HCT116 (cell line): ENCODE measurements at regions not wholly inside any gene's neighbourhood (a gene's known extent, or its start where the extent isn't known, plus 50 kb on each side); places are given as distances from the start of the nearest gene placed in this dataset.

Experiments
- ATAC-seq: fragments of 200-7000 bp; cut with Tn5 transposase; 2 replicates; pipeline ENCODE4 v1.9.1; 2020; ENCODE audit warnings: mild to moderate bottlenecking, moderate library complexity
- BruUV-seq: library from RNA; stranded (reverse); fragments of 400-500 nt; replicated peaks from 2 replicates; lab custom pipeline; 2021; lab: Mats Ljungman, UMichigan
- CTCF ChIA-PET: fragments of 300-600 bp; sonication (Branson Sonifier 250); formaldehyde crosslinking; loops from one replicate; lab custom pipeline; 2021; ENCODE audit warnings: antibody characterized with exemption; lab: Charles Lee
- POLR2A ChIA-PET: fragments of 300-600, 350-600 bp; sonication (Branson Sonifier 250); formaldehyde crosslinking; loops from one replicate; lab custom pipeline; 2021; ENCODE audit warnings: antibody characterized with exemption; lab: Charles Lee
- RAD21 ChIA-PET, 2 experiments: fragments of 300-600 bp; sonication (Branson Sonifier 250); formaldehyde crosslinking; loops; one replicate each; lab custom pipeline; 2023; ENCODE audit warnings: low total read pairs in 2 of 2; ENCODE audit not compliant: uncharacterized antibody in 2 of 2, unreplicated experiment in 2 of 2, low non-redundant PET in 1 of 2; lab: Charles Lee
- DNase-seq: peaks from one replicate; pipeline ENCODE4 v3.0.0-alpha.2; 2010; ENCODE audit warnings: low read depth, low spot score
- H2AFZ ChIP-seq: fragments of 200-600 bp; shearing (Covaris generic), sonication (generic); 2 replicates; pipeline ENCODE4 v1.6.1; 2017; ENCODE audit warnings: low read depth, mixed run types, mixed read lengths, antibody characterized with exemption, low read length; ENCODE audit not compliant: poor library complexity, severe bottlenecking
- H3K27ac ChIP-seq: 2 replicates; pipeline ENCODE4 v1.5.1; 2012; ENCODE audit warnings: low read depth, low read length
- H3K27me3 ChIP-seq: fragments of 200-600 bp; sonication (generic); 2 replicates; pipeline ENCODE4 v1.6.1; 2016; ENCODE audit warnings: mixed run types, low read length, mixed read lengths; ENCODE audit not compliant: insufficient read depth
- H3K36me3 ChIP-seq, 2 experiments: fragments of 200-500 bp in 1 of 2; fragments of 200-600 bp in 1 of 2; sonication (Bioruptor generic) in 1 of 2; sonication (generic) in 1 of 2; 2 replicates each; pipeline versions ENCODE4 v1.5.1 to v1.6.1; 2014 to 2016; ENCODE audit warnings: low read length in 2 of 2, inconsistent platforms in 1 of 2, mixed read lengths in 1 of 2, mixed run types in 1 of 2; ENCODE audit not compliant: insufficient read depth in 2 of 2, control insufficient read depth in 1 of 2
- H3K4me1 ChIP-seq, 2 experiments: fragments of 200-600 bp in 1 of 2; sonication (generic) in 1 of 2; 2 replicates each; pipeline versions ENCODE4 v1.5.1 to v1.6.1; 2012 to 2017; ENCODE audit warnings: low read length in 2 of 2, inconsistent platforms in 1 of 2, mild to moderate bottlenecking in 1 of 2, mixed read lengths in 1 of 2, mixed run types in 1 of 2, moderate library complexity in 1 of 2; ENCODE audit not compliant: insufficient read depth in 2 of 2, control insufficient read depth in 1 of 2
- H3K4me2 ChIP-seq: fragments of 200-600 bp; sonication (generic); 2 replicates; pipeline ENCODE4 v1.6.1; 2017; ENCODE audit warnings: mixed run types, low read length, mixed read lengths
- H3K4me3 ChIP-seq, 2 experiments: fragments of 200-600 bp in 1 of 2; sonication (generic) in 1 of 2; replicated peaks in 1 of 2; 2 replicates each; pipeline ENCODE4 v1.5.1; 2011 to 2016; ENCODE audit warnings: low read length in 2 of 2, control low read depth in 1 of 2, low read depth in 1 of 2, mild to moderate bottlenecking in 1 of 2, mixed read lengths in 1 of 2, mixed run types in 1 of 2
- H3K79me2 ChIP-seq: fragments of 200-600 bp; sonication (generic); 2 replicates; pipeline ENCODE4 v1.6.1; 2017; ENCODE audit warnings: mild to moderate bottlenecking, mixed run types, low read length, moderate library complexity, mixed read lengths; ENCODE audit not compliant: insufficient read depth
- H3K9ac ChIP-seq: fragments of 200-600 bp; sonication (generic); 2 replicates; pipeline ENCODE4 v1.6.1; 2016; ENCODE audit warnings: low read length, mixed read lengths
- H3K9me2 ChIP-seq: fragments of 200-600 bp; sonication (generic), shearing (Covaris generic); 2 replicates; pipeline ENCODE4 v1.6.1; 2017; ENCODE audit warnings: mixed run types, mild to moderate bottlenecking, moderate library complexity; ENCODE audit not compliant: insufficient read depth
- H3K9me3 ChIP-seq, 2 experiments: fragments of 200-500 bp in 1 of 2; fragments of 200-600 bp in 1 of 2; sonication (Bioruptor generic) in 1 of 2; sonication (generic) in 1 of 2; 2 replicates each; pipeline ENCODE4 v1.6.1; 2014 to 2017; ENCODE audit warnings: low read length in 2 of 2, mixed read lengths in 2 of 2, inconsistent platforms in 1 of 2, low read depth in 1 of 2, mild to moderate bottlenecking in 1 of 2, mixed run types in 1 of 2, moderate library complexity in 1 of 2; ENCODE audit not compliant: control insufficient read depth in 1 of 2, insufficient read depth in 1 of 2
- H4K20me1 ChIP-seq: fragments of 200-600 bp; sonication (generic), shearing (Covaris generic); 2 replicates; pipeline ENCODE4 v1.6.1; 2017; ENCODE audit warnings: mixed run types, mild to moderate bottlenecking, moderate library complexity; ENCODE audit not compliant: insufficient read depth
- CBX3 ChIP-seq: IDR thresholded peaks from 2 replicates; pipeline ENCODE4 v1.6.1; 2012; ENCODE audit warnings: low read depth
- EGR1 ChIP-seq: IDR thresholded peaks from 2 replicates; pipeline ENCODE4 v1.6.1; 2012; ENCODE audit warnings: low read depth
- ELF1 ChIP-seq: IDR thresholded peaks from 2 replicates; pipeline ENCODE4 v1.6.1; 2012; ENCODE audit warnings: low read depth, borderline replicate concordance
- FOSL1 ChIP-seq: IDR thresholded peaks from 2 replicates; pipeline ENCODE4 v1.6.1; 2012; ENCODE audit warnings: low read depth
- POLR2A ChIP-seq: IDR thresholded peaks from 2 replicates; pipeline ENCODE4 v1.7.0; 2011; ENCODE audit warnings: borderline replicate concordance; ENCODE audit not compliant: insufficient read depth, insufficient read length; ENCODE audit errors: extremely low read depth
- RAD21 ChIP-seq: IDR thresholded peaks from 2 replicates; pipeline ENCODE4 v1.6.1; 2012; ENCODE audit warnings: low read depth, mild to moderate bottlenecking
- SIN3A ChIP-seq: IDR thresholded peaks from 2 replicates; pipeline ENCODE4 v1.6.1; 2012; ENCODE audit warnings: low read depth
- TCF7L2 ChIP-seq: IDR thresholded peaks from 2 replicates; pipeline ENCODE4 v1.7.0; 2011; ENCODE audit warnings: borderline replicate concordance, inconsistent platforms; ENCODE audit not compliant: insufficient read depth, insufficient read length; ENCODE audit errors: extremely low read depth
- YY1 ChIP-seq: IDR thresholded peaks from 2 replicates; pipeline ENCODE4 v1.6.1; 2011; ENCODE audit warnings: low read length, low read depth, moderate library complexity, mild to moderate bottlenecking; ENCODE audit not compliant: insufficient replicate concordance; ENCODE audit errors: extremely low read depth
- ZNF274 ChIP-seq: fragments of 200-500 bp; sonication (Bioruptor generic); IDR thresholded peaks from 2 replicates; pipeline ENCODE4 v1.6.1; 2014; ENCODE audit warnings: mild to moderate bottlenecking, low read depth, low read length, inconsistent platforms
- intact Hi-C: fragments of 100-400 bp; cut with micrococcal nuclease; formaldehyde crosslinking; loops from 2 replicates; pipeline ENCODE4 v1.10.0; 2022
- TF ChIP-seq, protein P1 (sequence below): IDR thresholded peaks from 2 replicates; pipeline ENCODE4 v1.6.1; 2012
- TF ChIP-seq, protein P2 (sequence below): IDR thresholded peaks from 2 replicates; pipeline ENCODE4 v1.6.1; 2011; ENCODE audit warnings: mild to moderate bottlenecking, low read length, moderate library complexity; ENCODE audit not compliant: insufficient replicate concordance; ENCODE audit errors: extremely low read depth
- TF ChIP-seq, protein P3 (sequence below), 3 experiments: fragments of 200-600 bp in 1 of 3; sonication (generic) in 1 of 3; IDR thresholded peaks in 2 of 3; conservative IDR thresholded peaks in 1 of 3; 2 replicates each; pipeline ENCODE4 v1.5.1; 2012 to 2017; ENCODE audit warnings: low read depth in 2 of 3, low read length in 2 of 3, antibody characterized with exemption in 1 of 3, borderline replicate concordance in 1 of 3, control low read depth in 1 of 3, mild to moderate bottlenecking in 1 of 3, mixed read lengths in 1 of 3, mixed run types in 1 of 3, moderate library complexity in 1 of 3; ENCODE audit not compliant: insufficient read depth in 1 of 3
- TF ChIP-seq, protein P4 (sequence below): IDR thresholded peaks from 2 replicates; pipeline ENCODE4 v1.6.1; 2012

- ChIA-PET RAD21 (no interaction called here), CTCF (interaction anchor here (5.9 kb wide), 1 partner anchor 235 kb away, joined by 117 read pairs; no protein-coding TSS in a partner anchor), POLR2A (interaction anchor here (0.7 kb wide), 1 partner anchor 237 kb away, joined by 6 read pairs; no protein-coding TSS in a partner anchor)
- TF ChIP-seq, protein P1, sequence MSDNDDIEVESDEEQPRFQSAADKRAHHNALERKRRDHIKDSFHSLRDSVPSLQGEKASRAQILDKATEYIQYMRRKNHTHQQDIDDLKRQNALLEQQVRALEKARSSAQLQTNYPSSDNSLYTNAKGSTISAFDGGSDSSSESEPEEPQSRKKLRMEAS = no peak
- TF ChIP-seq POLR2A (no peak), YY1 (no peak), EGR1 (no peak), CBX3 (no peak), SIN3A (no peak), TCF7L2 (no peak), RAD21 (no peak), ZNF274 (no peak), FOSL1 (no peak), ELF1 (no peak)
- TF ChIP-seq, protein P2, sequence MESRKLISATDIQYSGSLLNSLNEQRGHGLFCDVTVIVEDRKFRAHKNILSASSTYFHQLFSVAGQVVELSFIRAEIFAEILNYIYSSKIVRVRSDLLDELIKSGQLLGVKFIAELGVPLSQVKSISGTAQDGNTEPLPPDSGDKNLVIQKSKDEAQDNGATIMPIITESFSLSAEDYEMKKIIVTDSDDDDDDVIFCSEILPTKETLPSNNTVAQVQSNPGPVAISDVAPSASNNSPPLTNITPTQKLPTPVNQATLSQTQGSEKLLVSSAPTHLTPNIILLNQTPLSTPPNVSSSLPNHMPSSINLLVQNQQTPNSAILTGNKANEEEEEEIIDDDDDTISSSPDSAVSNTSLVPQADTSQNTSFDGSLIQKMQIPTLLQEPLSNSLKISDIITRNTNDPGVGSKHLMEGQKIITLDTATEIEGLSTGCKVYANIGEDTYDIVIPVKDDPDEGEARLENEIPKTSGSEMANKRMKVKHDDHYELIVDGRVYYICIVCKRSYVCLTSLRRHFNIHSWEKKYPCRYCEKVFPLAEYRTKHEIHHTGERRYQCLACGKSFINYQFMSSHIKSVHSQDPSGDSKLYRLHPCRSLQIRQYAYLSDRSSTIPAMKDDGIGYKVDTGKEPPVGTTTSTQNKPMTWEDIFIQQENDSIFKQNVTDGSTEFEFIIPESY = no peak
- TF ChIP-seq, protein P3, sequence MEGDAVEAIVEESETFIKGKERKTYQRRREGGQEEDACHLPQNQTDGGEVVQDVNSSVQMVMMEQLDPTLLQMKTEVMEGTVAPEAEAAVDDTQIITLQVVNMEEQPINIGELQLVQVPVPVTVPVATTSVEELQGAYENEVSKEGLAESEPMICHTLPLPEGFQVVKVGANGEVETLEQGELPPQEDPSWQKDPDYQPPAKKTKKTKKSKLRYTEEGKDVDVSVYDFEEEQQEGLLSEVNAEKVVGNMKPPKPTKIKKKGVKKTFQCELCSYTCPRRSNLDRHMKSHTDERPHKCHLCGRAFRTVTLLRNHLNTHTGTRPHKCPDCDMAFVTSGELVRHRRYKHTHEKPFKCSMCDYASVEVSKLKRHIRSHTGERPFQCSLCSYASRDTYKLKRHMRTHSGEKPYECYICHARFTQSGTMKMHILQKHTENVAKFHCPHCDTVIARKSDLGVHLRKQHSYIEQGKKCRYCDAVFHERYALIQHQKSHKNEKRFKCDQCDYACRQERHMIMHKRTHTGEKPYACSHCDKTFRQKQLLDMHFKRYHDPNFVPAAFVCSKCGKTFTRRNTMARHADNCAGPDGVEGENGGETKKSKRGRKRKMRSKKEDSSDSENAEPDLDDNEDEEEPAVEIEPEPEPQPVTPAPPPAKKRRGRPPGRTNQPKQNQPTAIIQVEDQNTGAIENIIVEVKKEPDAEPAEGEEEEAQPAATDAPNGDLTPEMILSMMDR (IDR thresholded peaks at IDR 0.05 in 2 of 3, conservative IDR thresholded peaks at IDR 0.05 in 1 of 3; ENCODE audit: borderline replicate concordance in 1 of 3, insufficient read depth in 1 of 3, low read depth in 2 of 3, low read length in 2 of 3) = no peak
- TF ChIP-seq, protein P4, sequence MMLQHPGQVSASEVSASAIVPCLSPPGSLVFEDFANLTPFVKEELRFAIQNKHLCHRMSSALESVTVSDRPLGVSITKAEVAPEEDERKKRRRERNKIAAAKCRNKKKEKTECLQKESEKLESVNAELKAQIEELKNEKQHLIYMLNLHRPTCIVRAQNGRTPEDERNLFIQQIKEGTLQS = no peak
- no peak for DNase-seq
- H3K9ac ChIP-seq = no peak overlapping the region
- ATAC-seq = no peak
- H3K9me2 ChIP-seq = no peaks in the 10 kb centered on the region
- no TSS peak for BruUV-seq
- no peak overlapping the region for H3K4me3 ChIP-seq
- no peak overlapping the region for H3K4me2 ChIP-seq
- no peak overlapping the region for H3K27ac ChIP-seq
- H3K27me3 ChIP-seq = peaks cover 25% of the 10 kb centered on the region
- no peaks in the 10 kb centered on the region for H3K9me3 ChIP-seq
- H3K36me3 ChIP-seq = no peaks in the 10 kb centered on the region
- no peaks in the 10 kb centered on the region for H3K4me1 ChIP-seq
- H4K20me1 ChIP-seq = no peaks in the 10 kb centered on the region
- no peak overlapping the region for H2AFZ ChIP-seq
- no peaks in the 10 kb centered on the region for H3K79me2 ChIP-seq
- intact Hi-C loops = no loop called here
These were observed 196.3 kb upstream of the PKDCC start for GRCh38 chr2:41851554-41851953.
